Gastrocnemius medialis (tissue), 4 donors: ENCODE measurements at regions not wholly inside any gene's neighbourhood (a gene's known extent, or its start where the extent isn't known, plus 50 kb on each side); places are given as distances from the start of the nearest gene placed in this dataset.

Experiments used
- CTCF ChIP-seq, 5 experiments: fragments of 450-650 bp in 3 of 5; fragments of 200-600 bp in 2 of 5; sonication (generic) in 2 of 5; IDR thresholded peaks in 4 of 5; conservative IDR thresholded peaks in 1 of 5; 1 replicate in 4 of 5; 2 replicates in 1 of 5; pipeline ENCODE4 v1.5.1; 2016 to 2019; ENCODE audit warnings: antibody characterized with exemption in 5 of 5, mild to moderate bottlenecking in 3 of 5, moderate library complexity in 3 of 5
- POLR2A ChIP-seq, 2 donors: fragments of 450-650 bp; IDR thresholded peaks; one replicate each; pipeline ENCODE4 v1.6.1; 2017; ENCODE audit warnings: antibody characterized with exemption in 2 of 2, mild to moderate bottlenecking in 2 of 2, moderate library complexity in 2 of 2

GRCh38 chr20:48186447-48186846, 401.2 kb upstream of the SULF2 start:
- TF ChIP-seq CTCF (IDR thresholded peaks at IDR 0.05 in 4 of 5, conservative IDR thresholded peaks at IDR 0.05 in 1 of 5), result no peak
- TF ChIP-seq POLR2A (IDR thresholded peaks at IDR 0.05), result no peak
